ENCODE measurements at regions not wholly inside any gene's neighbourhood (a gene's known extent, or its start where the extent isn't known, plus 50 kb on each side); places are given as distances from the start of the nearest gene placed in this dataset.

- no peak overlapping the region for H3K4me3 ChIP-seq (ENCODE audit: low read depth in 2 of 2, low read length in 2 of 2)
- no peaks in the 10 kb centered on the region for H3K4me1 ChIP-seq (ENCODE audit: control insufficient read depth, insufficient read depth, low read length)
- BruUV-seq (replicated peaks): no TSS peak
- no peaks in the 10 kb centered on the region; the same call in 1 of the 2 replicates for H3K9me3 ChIP-seq (ENCODE audit: control insufficient read depth, insufficient read depth, low read depth, low read length)
- intact Hi-C loops (cut with micrococcal nuclease; ENCODE audit: unreplicated experiment) (no loop called here), in situ Hi-C loops (cut with HindIII; ENCODE audit: low pct_unique_long_range_greater_than_20kb, low sequenced_read_pairs) (no loop called here)
- no peak overlapping the region for H3K27ac ChIP-seq (ENCODE audit: low read length)
- no peaks in the 10 kb centered on the region for H3K27me3 ChIP-seq (ENCODE audit: control insufficient read depth, insufficient read depth, low read length)
- TF ChIP-seq CTCF (IDR thresholded peaks at IDR 0.05) (no peak), SIN3A (IDR thresholded peaks at IDR 0.05; ENCODE audit: borderline replicate concordance, insufficient read depth, low read depth, low read length) (no peak), REST (IDR thresholded peaks at IDR 0.05; ENCODE audit: insufficient read depth in 1 of 2, low read depth in 2 of 2, low read length in 1 of 2) (no peak), TCF7L2 (IDR thresholded peaks at IDR 0.05; ENCODE audit: low read depth, low read length) (no peak), POLR2AphosphoS5 (IDR thresholded peaks at IDR 0.05; ENCODE audit: low read depth, low read length) (no peak)
- DNase-seq (ENCODE audit: low read depth, low spot score) (no peak), ATAC-seq (no peak)
- no peaks in the 10 kb centered on the region for H3K36me3 ChIP-seq (ENCODE audit: control insufficient read depth, insufficient read depth, low read length)
- ChIA-PET CTCF (no interaction called here), POLR2A (no interaction called here)
Observed at GRCh38 chr3:166362698-166363097, 525.5 kb upstream of the BCHE start.

- H3K36me3 ChIP-seq (ENCODE audit: control insufficient read depth, insufficient read depth, low read length): no peaks in the 10 kb centered on the region
- ChIA-PET POLR2A (no interaction called here), CTCF (no interaction called here)
- ATAC-seq: no peak
- intact Hi-C loops (cut with micrococcal nuclease; ENCODE audit: unreplicated experiment) (no loop called here), in situ Hi-C loops (cut with HindIII; ENCODE audit: low pct_unique_long_range_greater_than_20kb, low sequenced_read_pairs) (no loop called here)
- H3K4me3 ChIP-seq (ENCODE audit: low read depth in 2 of 2, low read length in 2 of 2): no peak overlapping the region
- H3K27ac ChIP-seq (ENCODE audit: low read length): no peak overlapping the region
- no TSS peak for BruUV-seq (replicated peaks)
- H3K27me3 ChIP-seq (ENCODE audit: control insufficient read depth, insufficient read depth, low read length): no peaks in the 10 kb centered on the region
- no peaks in the 10 kb centered on the region for H3K4me1 ChIP-seq (ENCODE audit: control insufficient read depth, insufficient read depth, low read length)
- TF ChIP-seq REST (IDR thresholded peaks at IDR 0.05; ENCODE audit: insufficient read depth in 1 of 2, low read depth in 2 of 2, low read length in 1 of 2) (no peak), CTCF (IDR thresholded peaks at IDR 0.05) (no peak), SIN3A (IDR thresholded peaks at IDR 0.05; ENCODE audit: borderline replicate concordance, insufficient read depth, low read depth, low read length) (no peak), POLR2AphosphoS5 (IDR thresholded peaks at IDR 0.05; ENCODE audit: low read depth, low read length) (no peak), TCF7L2 (IDR thresholded peaks at IDR 0.05; ENCODE audit: low read depth, low read length) (no peak)
- no peaks in the 10 kb centered on the region; the same call in 1 of the 2 replicates for H3K9me3 ChIP-seq (ENCODE audit: control insufficient read depth, insufficient read depth, low read depth, low read length)
- no peak for DNase-seq (ENCODE audit: low read depth, low spot score)
Observed at GRCh38 chr3:166360720-166361119, 523.5 kb upstream of the BCHE start.
